ENCODE measurements at regions not wholly inside any gene's neighbourhood (a gene's known extent, or its start where the extent isn't known, plus 50 kb on each side); places are given as distances from the start of the nearest gene placed in this dataset.

GRCh38 chr5:8756498-8757084 lies 789.3 kb downstream of the SEMA5A start:
- peak; percentile 3 to 25 (median 11) for DNase-seq (ENCODE audit: low read depth in 4 of 4, low spot score in 3 of 4)

- no peak for DNase-seq (ENCODE audit: low read depth in 4 of 4, low spot score in 3 of 4)
These were observed 780.0 kb downstream of the SEMA5A start for GRCh38 chr5:8765886-8766285.

GRCh38 chr5:8766448-8766847 lies 779.4 kb downstream of the SEMA5A start:
- no peak for DNase-seq (ENCODE audit: low read depth in 4 of 4, low spot score in 3 of 4)

- no peak for DNase-seq (ENCODE audit: low read depth in 4 of 4, low spot score in 3 of 4)
These were observed 778.8 kb downstream of the SEMA5A start for GRCh38 chr5:8767111-8767510.

GRCh38 chr5:8767746-8768145 lies 778.1 kb downstream of the SEMA5A start:
- no peak for DNase-seq (ENCODE audit: low read depth in 4 of 4, low spot score in 3 of 4)

GRCh38 chr5:8769631-8770030 lies 776.2 kb downstream of the SEMA5A start:
- DNase-seq (ENCODE audit: low read depth in 4 of 4, low spot score in 3 of 4) = no peak

- no peak for DNase-seq (ENCODE audit: low read depth in 4 of 4, low spot score in 3 of 4)
These were observed 775.4 kb downstream of the SEMA5A start for GRCh38 chr5:8770431-8770830.

GRCh38 chr5:8773046-8773615 lies 772.7 kb downstream of the SEMA5A start:
- DNase-seq (ENCODE audit: low read depth in 4 of 4, low spot score in 3 of 4) = no peak

GRCh38 chr5:8784692-8785091 lies 761.2 kb downstream of the SEMA5A start:
- no peak for DNase-seq (ENCODE audit: low read depth in 4 of 4, low spot score in 3 of 4)

- no peak for DNase-seq (ENCODE audit: low read depth in 4 of 4, low spot score in 3 of 4)
These were observed 757.6 kb downstream of the SEMA5A start for GRCh38 chr5:8788246-8788645.

GRCh38 chr5:8805653-8806052 lies 740.2 kb downstream of the SEMA5A start:
- no peak for DNase-seq (ENCODE audit: low read depth in 4 of 4, low spot score in 3 of 4)

- DNase-seq (ENCODE audit: low read depth in 4 of 4, low spot score in 3 of 4) = no peak
These were observed 738.2 kb downstream of the SEMA5A start for GRCh38 chr5:8807636-8808035.

- no peak for DNase-seq (ENCODE audit: low read depth in 4 of 4, low spot score in 3 of 4)
These were observed 734.3 kb downstream of the SEMA5A start for GRCh38 chr5:8811581-8811980.

GRCh38 chr5:8813180-8813579 lies 732.7 kb downstream of the SEMA5A start:
- no peak for DNase-seq (ENCODE audit: low read depth in 4 of 4, low spot score in 3 of 4)

GRCh38 chr5:8814105-8814504 lies 731.8 kb downstream of the SEMA5A start:
- DNase-seq (ENCODE audit: low read depth in 4 of 4, low spot score in 3 of 4) = no peak

- no peak for DNase-seq (ENCODE audit: low read depth in 4 of 4, low spot score in 3 of 4)
These were observed 721.5 kb downstream of the SEMA5A start for GRCh38 chr5:8824371-8824770.

- DNase-seq (ENCODE audit: low read depth in 4 of 4, low spot score in 3 of 4) = no peak
These were observed 720.6 kb downstream of the SEMA5A start for GRCh38 chr5:8825139-8825757.

- DNase-seq (ENCODE audit: low read depth in 4 of 4, low spot score in 3 of 4) = no peak
These were observed 719.4 kb downstream of the SEMA5A start for GRCh38 chr5:8826508-8826907.

GRCh38 chr5:8827696-8828095 lies 718.2 kb downstream of the SEMA5A start:
- DNase-seq (ENCODE audit: low read depth in 4 of 4, low spot score in 3 of 4) = no peak

GRCh38 chr5:8828596-8829322 lies 717.1 kb downstream of the SEMA5A start:
- DNase-seq (ENCODE audit: low read depth in 4 of 4, low spot score in 3 of 4) = no peak

- peak in 1 of 4 donors; percentile 35 for DNase-seq (ENCODE audit: low read depth in 4 of 4, low spot score in 3 of 4)
These were observed 716.4 kb downstream of the SEMA5A start for GRCh38 chr5:8829323-8830029.
